ENCODE measurements at regions not wholly inside any gene's neighbourhood (a gene's known extent, or its start where the extent isn't known, plus 50 kb on each side); places are given as distances from the start of the nearest gene placed in this dataset.
"Not testable (repeated sequence)": the region's sequence is repeated elsewhere in the genome, so short reads cannot be mapped to it uniquely, and the experiment has no call there.

- H3K4me1 ChIP-seq (ENCODE audit: control insufficient read depth, low read depth, low read length); H3K27ac ChIP-seq (ENCODE audit: low read length); H3K9ac ChIP-seq (ENCODE audit: low read length); H3K9me3 ChIP-seq (ENCODE audit: control insufficient read depth, low read depth, low read length); H3K27me3 ChIP-seq (ENCODE audit: control insufficient read depth, insufficient read depth, low read length); H3K4me3 ChIP-seq (ENCODE audit: low read length); H3K36me3 ChIP-seq (ENCODE audit: control insufficient read depth, low read depth, low read length): not testable (repeated sequence)
Observed at GRCh38 chr4:79245200-79245940, 80.5 kb downstream of the NAA11 start.

- Histone ChIP-seq H3K4me1 (ENCODE audit: control insufficient read depth, low read depth, low read length) (no peaks in the 10 kb centered on the region), H3K9me3 (ENCODE audit: control insufficient read depth, low read depth, low read length) (no peaks in the 10 kb centered on the region), H3K27me3 (ENCODE audit: control insufficient read depth, insufficient read depth, low read length) (no peaks in the 10 kb centered on the region), H3K4me3 (ENCODE audit: low read length) (no peak overlapping the region), H3K36me3 (ENCODE audit: control insufficient read depth, low read depth, low read length) (no peaks in the 10 kb centered on the region), H3K9ac (ENCODE audit: low read length) (no peak overlapping the region), H3K27ac (ENCODE audit: low read length) (no peak overlapping the region)
Observed at GRCh38 chr4:79241846-79242245, 84.0 kb downstream of the NAA11 start.

GRCh38 chr4:79237851-79238250, 88.0 kb downstream of the NAA11 start:
- no peaks in the 10 kb centered on the region for H3K4me1 ChIP-seq (ENCODE audit: control insufficient read depth, low read depth, low read length)
- no peaks in the 10 kb centered on the region for H3K36me3 ChIP-seq (ENCODE audit: control insufficient read depth, low read depth, low read length)
- H3K4me3 ChIP-seq (ENCODE audit: low read length): no peak overlapping the region

GRCh38 chr4:79236785-79237184, 89.1 kb downstream of the NAA11 start:
- no peaks in the 10 kb centered on the region for H3K4me1 ChIP-seq (ENCODE audit: control insufficient read depth, low read depth, low read length)
- H3K27me3 ChIP-seq (ENCODE audit: control insufficient read depth, insufficient read depth, low read length): no peaks in the 10 kb centered on the region
- no peaks in the 10 kb centered on the region for H3K36me3 ChIP-seq (ENCODE audit: control insufficient read depth, low read depth, low read length)
- no peak overlapping the region for H3K27ac ChIP-seq (ENCODE audit: low read length)
- no peak overlapping the region for H3K4me3 ChIP-seq (ENCODE audit: low read length)
- no peaks in the 10 kb centered on the region for H3K9me3 ChIP-seq (ENCODE audit: control insufficient read depth, low read depth, low read length)
- no peak overlapping the region for H3K9ac ChIP-seq (ENCODE audit: low read length)

More at GRCh38 chr4:79237851-79238250, 88.0 kb downstream of the NAA11 start:
- H3K9me3 ChIP-seq (ENCODE audit: control insufficient read depth, low read depth, low read length): no peaks in the 10 kb centered on the region
- H3K9ac ChIP-seq (ENCODE audit: low read length): no peak overlapping the region
- H3K27ac ChIP-seq (ENCODE audit: low read length): no peak overlapping the region
- H3K27me3 ChIP-seq (ENCODE audit: control insufficient read depth, insufficient read depth, low read length): no peaks in the 10 kb centered on the region

GRCh38 chr4:79235095-79235494, 90.8 kb downstream of the NAA11 start:
- Histone ChIP-seq H3K27ac (ENCODE audit: low read length) (no peak overlapping the region), H3K4me3 (ENCODE audit: low read length) (no peak overlapping the region), H3K4me1 (ENCODE audit: control insufficient read depth, low read depth, low read length) (no peaks in the 10 kb centered on the region), H3K36me3 (ENCODE audit: control insufficient read depth, low read depth, low read length) (no peaks in the 10 kb centered on the region), H3K9ac (ENCODE audit: low read length) (no peak overlapping the region), H3K27me3 (ENCODE audit: control insufficient read depth, insufficient read depth, low read length) (no peaks in the 10 kb centered on the region), H3K9me3 (ENCODE audit: control insufficient read depth, low read depth, low read length) (no peaks in the 10 kb centered on the region)

DNA sequence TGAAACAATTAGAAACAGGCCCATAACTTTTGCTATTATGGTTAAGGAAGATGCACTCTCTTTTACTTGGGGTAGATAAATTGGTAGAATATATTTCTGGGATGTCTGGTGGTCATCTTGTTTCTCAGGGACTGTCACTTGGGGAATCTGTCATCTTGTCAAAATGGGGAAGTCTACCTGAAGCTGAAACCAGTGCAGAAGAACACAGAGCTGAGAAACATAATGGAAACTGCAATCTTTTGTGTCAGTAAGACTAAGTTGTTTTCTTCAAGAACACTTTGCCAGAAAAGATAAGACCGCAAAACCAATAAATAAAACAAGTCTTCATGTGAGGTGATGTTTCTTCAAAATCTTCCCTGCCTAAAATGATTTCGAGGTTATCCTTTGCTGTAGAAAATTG, 92.0 kb downstream of the NAA11 start:
- no peaks in the 10 kb centered on the region for H3K27me3 ChIP-seq (ENCODE audit: control insufficient read depth, insufficient read depth, low read length)
- H3K9ac ChIP-seq (ENCODE audit: low read length): no peak overlapping the region

DNA sequence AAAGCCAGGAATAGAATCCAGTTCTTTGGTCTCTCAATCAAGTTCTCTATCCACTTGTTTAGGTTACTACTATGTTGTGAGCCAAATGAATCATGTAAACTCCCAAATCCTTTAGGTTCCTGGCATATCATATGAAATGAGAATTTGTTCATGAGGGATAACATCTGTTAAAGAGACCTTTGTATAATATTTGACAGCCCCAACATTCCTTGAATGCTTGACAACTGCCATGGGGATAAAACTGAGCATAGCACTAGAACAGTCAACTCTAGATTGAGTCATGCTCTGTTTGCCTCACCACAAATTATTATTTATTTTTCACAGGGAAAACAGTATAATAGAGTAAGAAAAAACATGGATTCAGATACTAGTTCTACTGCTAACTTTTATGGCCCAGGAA, 93.3 kb downstream of the NAA11 start:
- Histone ChIP-seq H3K9ac (ENCODE audit: low read length) (no peak overlapping the region), H3K4me3 (ENCODE audit: low read length) (no peak overlapping the region), H3K9me3 (ENCODE audit: control insufficient read depth, low read depth, low read length) (no peaks in the 10 kb centered on the region), H3K4me1 (ENCODE audit: control insufficient read depth, low read depth, low read length) (no peaks in the 10 kb centered on the region), H3K27me3 (ENCODE audit: control insufficient read depth, insufficient read depth, low read length) (no peaks in the 10 kb centered on the region), H3K36me3 (ENCODE audit: control insufficient read depth, low read depth, low read length) (no peaks in the 10 kb centered on the region), H3K27ac (ENCODE audit: low read length) (no peak overlapping the region)

More for the DNA sequence above, 92.0 kb downstream of the NAA11 start:
- H3K9me3 ChIP-seq (ENCODE audit: control insufficient read depth, low read depth, low read length): no peaks in the 10 kb centered on the region
- H3K36me3 ChIP-seq (ENCODE audit: control insufficient read depth, low read depth, low read length): no peaks in the 10 kb centered on the region
- no peak overlapping the region for H3K27ac ChIP-seq (ENCODE audit: low read length)
- no peaks in the 10 kb centered on the region for H3K4me1 ChIP-seq (ENCODE audit: control insufficient read depth, low read depth, low read length)
- no peak overlapping the region for H3K4me3 ChIP-seq (ENCODE audit: low read length)

- H3K4me3 ChIP-seq (ENCODE audit: low read length): no peak overlapping the region
- no peak overlapping the region for H3K9ac ChIP-seq (ENCODE audit: low read length)
- H3K9me3 ChIP-seq (ENCODE audit: control insufficient read depth, low read depth, low read length): no peaks in the 10 kb centered on the region
- no peak overlapping the region for H3K27ac ChIP-seq (ENCODE audit: low read length)
- no peaks in the 10 kb centered on the region for H3K27me3 ChIP-seq (ENCODE audit: control insufficient read depth, insufficient read depth, low read length)
- no peaks in the 10 kb centered on the region for H3K36me3 ChIP-seq (ENCODE audit: control insufficient read depth, low read depth, low read length)
- no peaks in the 10 kb centered on the region for H3K4me1 ChIP-seq (ENCODE audit: control insufficient read depth, low read depth, low read length)
Observed at GRCh38 chr4:79227860-79228259, 98.0 kb downstream of the NAA11 start.

DNA sequence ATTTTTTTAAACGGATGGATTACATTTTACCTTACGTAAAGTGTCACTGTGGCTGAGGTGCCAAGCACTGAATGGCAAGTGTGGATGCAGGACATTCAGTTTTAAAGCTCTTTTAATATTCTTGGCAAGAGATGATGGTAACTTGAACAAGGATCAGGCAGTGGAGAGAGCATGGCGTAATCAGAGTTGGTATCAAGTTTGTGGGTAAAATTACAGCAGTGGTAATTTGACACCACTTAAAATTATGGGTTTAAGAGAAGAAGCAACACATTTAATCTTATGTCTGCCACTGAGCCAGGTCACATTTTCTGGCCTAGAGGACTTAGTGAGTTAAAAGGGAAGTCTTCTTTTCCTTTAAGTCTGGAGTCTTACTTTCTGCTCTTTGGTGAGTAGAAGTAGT, 100.5 kb downstream of the NAA11 start:
- no peak overlapping the region for H3K9ac ChIP-seq (ENCODE audit: low read length)
- no peak overlapping the region for H3K4me3 ChIP-seq (ENCODE audit: low read length)
- no peaks in the 10 kb centered on the region for H3K27me3 ChIP-seq (ENCODE audit: control insufficient read depth, insufficient read depth, low read length)
- H3K9me3 ChIP-seq (ENCODE audit: control insufficient read depth, low read depth, low read length): no peaks in the 10 kb centered on the region
- H3K27ac ChIP-seq (ENCODE audit: low read length): no peak overlapping the region
- no peaks in the 10 kb centered on the region for H3K4me1 ChIP-seq (ENCODE audit: control insufficient read depth, low read depth, low read length)
- no peaks in the 10 kb centered on the region for H3K36me3 ChIP-seq (ENCODE audit: control insufficient read depth, low read depth, low read length)

- no peaks in the 10 kb centered on the region for H3K27me3 ChIP-seq (ENCODE audit: control insufficient read depth, insufficient read depth, low read length)
Observed at GRCh38 chr4:79224777-79225104, 101.1 kb downstream of the NAA11 start.

DNA sequence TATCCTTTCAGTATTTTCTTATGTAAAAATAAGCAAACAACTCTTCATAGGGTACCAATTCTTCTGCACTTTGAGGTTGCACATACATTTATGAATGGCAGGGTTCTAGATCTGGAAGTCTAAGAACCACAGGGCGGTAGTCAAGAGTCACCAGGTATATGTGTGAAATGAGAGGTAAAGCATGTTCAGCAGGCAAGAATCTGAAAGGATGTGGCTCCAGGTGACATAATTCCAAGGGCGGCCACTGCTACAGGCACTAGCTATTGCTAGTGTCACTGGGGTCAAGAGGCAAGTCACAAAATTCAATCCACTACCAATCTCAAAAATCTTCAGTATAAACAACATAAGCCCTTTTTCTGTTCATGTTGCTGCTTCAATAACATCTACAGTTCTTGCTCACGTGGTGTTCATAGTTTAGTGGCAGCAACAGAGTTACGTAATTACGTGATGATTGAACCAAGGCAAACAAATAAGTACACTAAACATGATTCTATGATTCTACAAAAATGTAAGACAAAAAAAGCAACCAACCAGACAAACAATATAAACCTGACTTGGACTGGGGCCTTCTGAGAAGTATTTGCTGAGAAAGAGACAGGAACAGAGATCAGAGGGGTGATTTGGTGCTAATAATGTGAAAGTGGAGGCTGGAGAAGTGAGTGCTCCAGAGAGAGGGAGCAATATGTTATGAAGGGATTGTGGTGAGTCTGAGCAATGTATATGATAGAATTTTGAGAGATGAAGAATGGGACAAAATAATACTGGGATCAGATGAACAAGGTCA, 101.7 kb downstream of the NAA11 start:
- no peak overlapping the region for H3K27ac ChIP-seq (ENCODE audit: low read length)
- H3K27me3 ChIP-seq (ENCODE audit: control insufficient read depth, insufficient read depth, low read length): no peaks in the 10 kb centered on the region
- no peak overlapping the region for H3K9ac ChIP-seq (ENCODE audit: low read length)
- H3K4me3 ChIP-seq (ENCODE audit: low read length): no peak overlapping the region
- H3K9me3 ChIP-seq (ENCODE audit: control insufficient read depth, low read depth, low read length): no peaks in the 10 kb centered on the region
- no peaks in the 10 kb centered on the region for H3K4me1 ChIP-seq (ENCODE audit: control insufficient read depth, low read depth, low read length)
- no peaks in the 10 kb centered on the region for H3K36me3 ChIP-seq (ENCODE audit: control insufficient read depth, low read depth, low read length)

More at GRCh38 chr4:79224777-79225104, 101.1 kb downstream of the NAA11 start:
- Histone ChIP-seq H3K4me1 (ENCODE audit: control insufficient read depth, low read depth, low read length) (no peaks in the 10 kb centered on the region), H3K27ac (ENCODE audit: low read length) (no peak overlapping the region), H3K9me3 (ENCODE audit: control insufficient read depth, low read depth, low read length) (no peaks in the 10 kb centered on the region), H3K36me3 (ENCODE audit: control insufficient read depth, low read depth, low read length) (no peaks in the 10 kb centered on the region), H3K4me3 (ENCODE audit: low read length) (no peak overlapping the region), H3K9ac (ENCODE audit: low read length) (no peak overlapping the region)

- H3K27me3 ChIP-seq (ENCODE audit: control insufficient read depth, insufficient read depth, low read length): no peaks in the 10 kb centered on the region
- H3K9me3 ChIP-seq (ENCODE audit: control insufficient read depth, low read depth, low read length): no peaks in the 10 kb centered on the region
- H3K4me1 ChIP-seq (ENCODE audit: control insufficient read depth, low read depth, low read length): peaks cover 14% of the 10 kb centered on the region
- no peaks in the 10 kb centered on the region for H3K36me3 ChIP-seq (ENCODE audit: control insufficient read depth, low read depth, low read length)
- H3K9ac ChIP-seq (ENCODE audit: low read length): peak overlapping the region; percentile 23
- H3K27ac ChIP-seq (ENCODE audit: low read length): no peak overlapping the region
- H3K4me3 ChIP-seq (ENCODE audit: low read length): no peak overlapping the region
Observed at GRCh38 chr4:79217025-79217424, 108.8 kb downstream of the NAA11 start.

All from iPS-18a (cell line).